ENCODE measurements at regions not wholly inside any gene's neighbourhood (a gene's known extent, or its start where the extent isn't known, plus 50 kb on each side); places are given as distances from the start of the nearest gene placed in this dataset.

- H3K9me3 Mint-ChIP-seq (ENCODE audit: unreplicated experiment): no peaks in the 10 kb centered on the region
- H3K27ac Mint-ChIP-seq (ENCODE audit: low read depth, unreplicated experiment): peak overlapping the region; percentile 1
- no peak overlapping the region for H3K4me3 Mint-ChIP-seq (ENCODE audit: unreplicated experiment)
- H3K36me3 Mint-ChIP-seq (ENCODE audit: insufficient read depth, unreplicated experiment): no peaks in the 10 kb centered on the region
- H3K27me3 Mint-ChIP-seq (ENCODE audit: insufficient read depth, unreplicated experiment): no peaks in the 10 kb centered on the region
- ChIA-PET POLR2A (interaction anchor here (0.6 to 1.5 kb wide), 5 partner anchors 9 to 119 kb away, joined by 3 read pairs; no protein-coding TSS in a partner anchor), CTCF (interaction anchor here (0.7 kb wide), 1 partner anchor 15 kb away, joined by 3 read pairs; no protein-coding TSS in a partner anchor)
- intact Hi-C loops (cut with micrococcal nuclease): no loop called here
- peaks cover 17% of the 10 kb centered on the region for H3K4me1 Mint-ChIP-seq (ENCODE audit: insufficient read depth, unreplicated experiment)
- no peak for TF ChIP-seq CTCF (IDR thresholded peaks at IDR 0.05; ENCODE audit: unreplicated experiment)
- no TSS peak for BruUV-seq (replicated peaks)
- DNase-seq (ENCODE audit: unreplicated experiment): no peak
Measured at GRCh38 chr10:3902809-3903410, 117.9 kb upstream of the KLF6 start.

- no TSS peak for BruUV-seq (replicated peaks)
- Mint-ChIP-seq H3K27ac (ENCODE audit: low read depth, unreplicated experiment) (peak overlapping the region; percentile 1), H3K36me3 (ENCODE audit: insufficient read depth, unreplicated experiment) (no peaks in the 10 kb centered on the region), H3K9me3 (ENCODE audit: unreplicated experiment) (no peaks in the 10 kb centered on the region), H3K4me3 (ENCODE audit: unreplicated experiment) (no peak overlapping the region), H3K4me1 (ENCODE audit: insufficient read depth, unreplicated experiment) (peaks cover 17% of the 10 kb centered on the region), H3K27me3 (ENCODE audit: insufficient read depth, unreplicated experiment) (no peaks in the 10 kb centered on the region)
- no peak for TF ChIP-seq CTCF (IDR thresholded peaks at IDR 0.05; ENCODE audit: unreplicated experiment)
- no peak for DNase-seq (ENCODE audit: unreplicated experiment)
- ChIA-PET CTCF (interaction anchor here (0.7 kb wide), 1 partner anchor 15 kb away, joined by 3 read pairs; no protein-coding TSS in a partner anchor), POLR2A (interaction anchor here (0.6 to 1.5 kb wide), 7 partner anchors 9 to 147 kb away, joined by 3 to 8 read pairs (median 3); no protein-coding TSS in a partner anchor)
- intact Hi-C loops (cut with micrococcal nuclease): no loop called here
Measured at GRCh38 chr10:3902054-3902808, 117.2 kb upstream of the KLF6 start.

GRCh38 chr10:3901370-3901769 lies 116.4 kb upstream of the KLF6 start:
- DNase-seq (ENCODE audit: unreplicated experiment): no peak
- intact Hi-C loops (cut with micrococcal nuclease): no loop called here
- Mint-ChIP-seq H3K27me3 (ENCODE audit: insufficient read depth, unreplicated experiment) (no peaks in the 10 kb centered on the region), H3K36me3 (ENCODE audit: insufficient read depth, unreplicated experiment) (no peaks in the 10 kb centered on the region), H3K27ac (ENCODE audit: low read depth, unreplicated experiment) (no peak overlapping the region), H3K9me3 (ENCODE audit: unreplicated experiment) (no peaks in the 10 kb centered on the region), H3K4me1 (ENCODE audit: insufficient read depth, unreplicated experiment) (peaks cover 17% of the 10 kb centered on the region), H3K4me3 (ENCODE audit: unreplicated experiment) (no peak overlapping the region)
- BruUV-seq (replicated peaks): no TSS peak
- POLR2A ChIA-PET: interaction anchor here (0.6 to 1.0 kb wide), 4 partner anchors 49 to 658 kb away, joined by 3 to 8 read pairs (median 4); no protein-coding TSS in a partner anchor
- CTCF ChIA-PET: no interaction called here
- no peak for TF ChIP-seq CTCF (IDR thresholded peaks at IDR 0.05; ENCODE audit: unreplicated experiment)

- TF ChIP-seq CTCF (IDR thresholded peaks at IDR 0.05; ENCODE audit: unreplicated experiment): no peak
- H3K36me3 Mint-ChIP-seq (ENCODE audit: insufficient read depth, unreplicated experiment): no peaks in the 10 kb centered on the region
- CTCF ChIA-PET: no interaction called here
- H3K4me3 Mint-ChIP-seq (ENCODE audit: unreplicated experiment): no peak overlapping the region
- no peaks in the 10 kb centered on the region for H3K9me3 Mint-ChIP-seq (ENCODE audit: unreplicated experiment)
- BruUV-seq (replicated peaks): no TSS peak
- H3K4me1 Mint-ChIP-seq (ENCODE audit: insufficient read depth, unreplicated experiment): peaks cover 18% of the 10 kb centered on the region
- no peaks in the 10 kb centered on the region for H3K27me3 Mint-ChIP-seq (ENCODE audit: insufficient read depth, unreplicated experiment)
- POLR2A ChIA-PET: interaction anchor here (0.9 to 7.4 kb wide), 4 partner anchors 13 to 128 kb away, joined by 3 to 92 read pairs (median 48); no protein-coding TSS in a partner anchor
- intact Hi-C loops (cut with micrococcal nuclease): no loop called here
- no peak for DNase-seq (ENCODE audit: unreplicated experiment)
- H3K27ac Mint-ChIP-seq (ENCODE audit: low read depth, unreplicated experiment): no peak overlapping the region
Measured at GRCh38 chr10:3900391-3900790, 115.4 kb upstream of the KLF6 start.
